Smooth muscle cell (in vitro differentiated cells): ENCODE measurements at regions not wholly inside any gene's neighbourhood (a gene's known extent, or its start where the extent isn't known, plus 50 kb on each side); places are given as distances from the start of the nearest gene placed in this dataset.
"Not testable (repeated sequence)": the region's sequence is repeated elsewhere in the genome, so short reads cannot be mapped to it uniquely, and the experiment has no call there.

Source experiments
- DNase-seq: peaks from one replicate; lab custom pipeline; 2025; ENCODE audit not compliant: unreplicated experiment; lab: John Stamatoyannopoulos, UW
- H2AFZ ChIP-seq: fragments of 200-600 bp; sonication (generic); 2 replicates; pipeline ENCODE4 v1.6.0; 2016; ENCODE audit warnings: antibody characterized with exemption, low read depth, mild to moderate bottlenecking
- H3F3A ChIP-seq: fragments of 200-600 bp; sonication (generic); 2 replicates; pipeline ENCODE4 v1.6.0; 2017; ENCODE audit warnings: antibody characterized with exemption, low read depth
- H3K27ac ChIP-seq: fragments of 200-600 bp; sonication (generic); 2 replicates; pipeline ENCODE4 v1.5.1; 2016; ENCODE audit warnings: low read depth, mild to moderate bottlenecking
- H3K27me3 ChIP-seq: fragments of 200-600 bp; sonication (generic); 2 replicates; pipeline ENCODE4 v1.6.1; 2016; ENCODE audit warnings: low read depth, mild to moderate bottlenecking
- H3K36me3 ChIP-seq: fragments of 200-600 bp; sonication (generic); 2 replicates; pipeline ENCODE4 v1.5.1; 2016; ENCODE audit warnings: low read depth
- H3K4me1 ChIP-seq: fragments of 200-600 bp; sonication (generic); 2 replicates; pipeline ENCODE4 v1.5.1; 2016; ENCODE audit warnings: low read depth
- H3K4me2 ChIP-seq: fragments of 200-600 bp; sonication (generic); 2 replicates; pipeline ENCODE4 v1.6.0; 2016; ENCODE audit warnings: mild to moderate bottlenecking
- H3K4me3 ChIP-seq: fragments of 200-600 bp; sonication (generic); 2 replicates; pipeline ENCODE4 v1.5.1; 2016; ENCODE audit warnings: mild to moderate bottlenecking
- H3K79me2 ChIP-seq: fragments of 200-600 bp; sonication (generic); 2 replicates; pipeline ENCODE4 v1.6.0; 2016; ENCODE audit warnings: low read depth, mild to moderate bottlenecking
- H3K9ac ChIP-seq: fragments of 200-600 bp; sonication (generic); 2 replicates; pipeline ENCODE4 v1.6.0; 2016; ENCODE audit warnings: low read depth
- H3K9me3 ChIP-seq: fragments of 200-600 bp; sonication (generic); replicated peaks from 2 replicates; pipeline ENCODE4 v1.5.1; 2016; ENCODE audit warnings: low read depth
- H4K20me1 ChIP-seq: fragments of 200-600 bp; sonication (generic); 2 replicates; pipeline ENCODE4 v1.6.0; 2016; ENCODE audit warnings: low read depth
- WGBS: methylation state at CpG from one replicate; pipeline ENCODE4 v1.1.7; 2016; ENCODE audit warnings: low lambda C conversion rate; 5-methylcytosine and 5-hydroxymethylcytosine counted together

DNA sequence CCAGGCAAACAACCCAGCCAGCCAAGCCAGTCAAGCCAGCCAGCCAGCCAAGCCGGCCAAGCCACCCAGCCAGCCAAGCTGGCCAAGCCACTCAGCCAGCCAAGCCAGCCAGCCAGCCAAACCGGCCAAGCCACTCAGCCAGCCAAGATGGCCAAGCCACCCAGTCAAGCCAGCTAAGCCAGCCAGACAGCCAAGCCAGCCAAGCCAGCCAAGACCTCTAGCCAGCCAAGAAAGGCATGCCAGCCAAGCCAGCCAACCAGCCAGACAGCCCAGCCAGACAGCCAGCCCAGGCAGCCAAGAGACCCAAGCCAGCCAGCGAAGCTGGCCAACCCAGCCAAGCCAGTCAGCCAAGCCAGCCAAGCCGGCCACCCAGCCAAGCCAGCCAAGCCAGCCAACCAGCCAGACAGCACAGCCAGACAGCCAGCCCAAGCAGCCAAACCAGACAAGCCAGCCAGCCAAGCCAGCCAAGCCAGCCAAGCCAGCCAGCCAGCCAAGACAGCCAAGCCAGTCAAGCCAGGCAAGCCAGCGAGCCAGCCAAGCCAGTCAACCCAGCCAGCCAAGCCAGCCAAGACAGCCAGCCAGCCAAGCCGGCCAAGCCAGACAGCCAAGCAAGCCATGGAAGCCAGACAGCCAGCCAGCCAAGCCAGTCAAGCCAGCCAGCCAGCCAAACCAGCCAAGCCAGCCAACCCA lies 1598.0 kb downstream of the RPIA start:
- not testable (repeated sequence) for H3K4me2 ChIP-seq, DNase-seq, H3K4me1 ChIP-seq, H3K36me3 ChIP-seq, H2AFZ ChIP-seq, H3F3A ChIP-seq, H3K79me2 ChIP-seq, H3K4me3 ChIP-seq, H3K27me3 ChIP-seq, H4K20me1 ChIP-seq, H3K9ac ChIP-seq, H3K27ac ChIP-seq, H3K9me3 ChIP-seq
- WGBS: 76% methylated on average over 6 of the region's 6 CpGs

DNA sequence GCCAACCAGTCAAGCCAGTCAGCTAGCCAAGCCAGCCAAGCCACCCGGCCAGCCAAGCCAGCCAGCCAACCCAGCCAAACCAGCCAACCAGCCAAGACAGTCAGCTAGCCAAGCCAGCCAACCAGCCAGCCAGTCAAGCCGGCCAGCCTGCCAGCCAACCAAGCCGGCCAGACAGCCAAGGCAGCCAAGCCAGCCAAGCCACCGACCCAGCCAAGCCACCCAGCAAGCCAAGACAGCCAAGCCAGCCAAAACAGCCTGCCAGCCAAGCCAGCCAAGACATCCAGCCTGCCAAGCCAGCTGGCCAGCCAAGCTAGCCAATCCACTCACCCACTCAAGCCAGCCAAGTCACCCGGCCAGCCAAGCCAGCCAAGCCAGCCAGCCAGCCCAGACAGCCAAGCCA lies 1599.2 kb downstream of the RPIA start:
- WGBS: 75% methylated on average over 4 of the region's 5 CpGs
- H2AFZ ChIP-seq, H4K20me1 ChIP-seq, H3K27me3 ChIP-seq, H3K4me1 ChIP-seq, H3K79me2 ChIP-seq, H3K36me3 ChIP-seq, H3K9ac ChIP-seq, H3K4me3 ChIP-seq, H3K4me2 ChIP-seq, H3K27ac ChIP-seq, H3F3A ChIP-seq, H3K9me3 ChIP-seq, DNase-seq: not testable (repeated sequence)

GRCh38 chr2:90291168-90291883 lies 1599.9 kb downstream of the RPIA start:
- not testable (repeated sequence) for H3F3A ChIP-seq, H2AFZ ChIP-seq, H3K9ac ChIP-seq, H3K4me1 ChIP-seq, H4K20me1 ChIP-seq, H3K4me2 ChIP-seq, H3K4me3 ChIP-seq, H3K9me3 ChIP-seq, DNase-seq, H3K36me3 ChIP-seq, H3K79me2 ChIP-seq, H3K27ac ChIP-seq, H3K27me3 ChIP-seq
- WGBS: 52% methylated on average over 5 of the region's 5 CpGs

DNA sequence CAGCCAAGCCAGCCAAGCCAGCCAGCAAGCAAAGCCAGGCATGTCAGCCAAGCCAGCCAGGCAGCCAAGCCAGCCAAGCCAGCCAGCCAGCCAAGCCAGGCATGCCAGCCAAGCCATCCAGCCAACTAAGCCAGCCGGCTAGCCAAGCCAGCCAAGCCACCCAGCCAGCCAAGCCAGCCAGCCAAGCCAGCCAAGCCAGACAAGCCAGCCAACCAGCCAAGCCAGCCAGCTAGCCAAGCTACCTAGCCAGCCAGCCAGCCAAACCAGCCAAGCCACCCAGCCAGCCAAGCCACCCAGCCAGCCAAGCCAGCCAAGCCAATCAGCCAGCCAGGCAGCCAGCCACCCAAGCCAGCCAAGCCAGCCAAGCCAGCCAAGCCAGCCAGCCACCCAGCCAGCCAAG lies 1600.5 kb downstream of the RPIA start:
- H3K36me3 ChIP-seq, H2AFZ ChIP-seq, H3K4me2 ChIP-seq, H3K27ac ChIP-seq, DNase-seq, H3K79me2 ChIP-seq, H3K27me3 ChIP-seq, H3K9me3 ChIP-seq, H4K20me1 ChIP-seq, H3K4me1 ChIP-seq, H3K9ac ChIP-seq, H3K4me3 ChIP-seq, H3F3A ChIP-seq: not testable (repeated sequence)
- 88% methylated on average over 1 of the region's 1 CpG for WGBS

DNA sequence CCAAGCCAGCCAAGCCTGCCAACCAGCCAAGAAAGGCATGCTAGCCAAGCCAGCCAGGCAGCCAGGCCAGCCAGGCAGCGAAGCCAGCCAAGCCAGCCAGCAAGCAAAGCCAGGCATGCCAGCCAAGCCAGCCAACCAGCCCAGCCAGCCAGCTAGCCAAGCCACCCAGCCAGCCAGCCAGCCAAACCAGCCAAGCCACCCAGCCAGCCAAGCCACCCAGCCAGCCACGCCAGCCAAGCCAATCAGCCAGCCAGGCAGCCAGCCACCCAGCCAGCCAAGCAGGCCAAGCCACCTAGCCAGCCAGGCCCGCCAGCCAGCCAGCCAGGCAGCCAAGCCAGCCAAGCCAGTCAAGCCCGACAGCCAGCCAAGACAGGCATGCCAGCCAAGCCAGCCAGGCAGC lies 1601.0 kb downstream of the RPIA start:
- WGBS: 76% methylated on average over 4 of the region's 4 CpGs
- DNase-seq, H3K9me3 ChIP-seq, H3K27me3 ChIP-seq, H3K4me1 ChIP-seq, H3K36me3 ChIP-seq, H3K9ac ChIP-seq, H3F3A ChIP-seq, H3K4me2 ChIP-seq, H3K27ac ChIP-seq, H4K20me1 ChIP-seq, H2AFZ ChIP-seq, H3K79me2 ChIP-seq, H3K4me3 ChIP-seq: not testable (repeated sequence)

DNA sequence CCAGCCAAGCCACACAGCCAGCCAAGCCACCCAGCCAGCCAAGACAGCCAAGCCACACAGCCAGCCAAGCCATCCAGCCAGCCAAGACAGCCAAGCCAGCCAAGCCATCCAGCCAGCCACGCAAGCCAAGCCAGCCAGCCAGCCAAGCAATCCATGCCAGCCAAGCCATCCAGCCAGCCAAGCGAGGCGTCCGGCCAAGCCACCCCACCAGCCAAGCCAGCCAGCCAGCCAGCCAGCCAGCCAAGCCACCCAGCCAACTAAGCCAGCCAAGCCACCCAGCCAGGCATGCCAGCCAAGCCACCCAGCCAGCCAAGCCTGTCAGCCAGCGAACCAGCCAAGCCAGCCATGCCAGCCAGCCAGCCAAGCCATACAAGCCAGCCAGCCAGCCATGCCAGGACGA lies 1601.8 kb downstream of the RPIA start:
- H3K36me3 ChIP-seq, H3K79me2 ChIP-seq, H3K4me2 ChIP-seq, H3K9ac ChIP-seq, H3K4me3 ChIP-seq, DNase-seq, H3F3A ChIP-seq, H3K4me1 ChIP-seq, H3K27ac ChIP-seq, H3K9me3 ChIP-seq, H2AFZ ChIP-seq, H3K27me3 ChIP-seq, H4K20me1 ChIP-seq: not testable (repeated sequence)
- 74% methylated on average over 6 of the region's 6 CpGs for WGBS

DNA sequence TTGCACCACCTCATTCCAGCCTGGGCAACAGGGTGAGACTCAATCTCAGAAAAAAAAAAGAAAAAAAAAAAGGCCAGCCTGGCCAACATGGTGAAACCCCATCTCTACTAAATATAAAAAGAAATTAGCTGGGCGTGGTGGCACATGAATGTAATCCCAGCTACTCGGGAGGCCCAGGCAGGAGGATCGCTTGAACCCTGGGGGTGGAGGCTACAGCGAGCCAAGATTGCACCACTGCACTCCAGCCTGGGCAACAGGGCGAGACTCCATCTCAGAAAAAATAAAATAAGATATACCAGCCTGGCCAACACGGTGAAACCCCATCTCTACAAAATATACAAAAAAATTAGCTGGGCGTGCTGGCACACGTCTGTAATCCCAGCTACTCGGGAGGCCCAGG lies 1602.3 kb downstream of the RPIA start:
- not testable (repeated sequence) for H3K4me1 ChIP-seq, H3K4me3 ChIP-seq, H4K20me1 ChIP-seq, H3K9me3 ChIP-seq, H3K27ac ChIP-seq, H2AFZ ChIP-seq, H3K27me3 ChIP-seq, DNase-seq, H3F3A ChIP-seq, H3K9ac ChIP-seq, H3K36me3 ChIP-seq, H3K4me2 ChIP-seq, H3K79me2 ChIP-seq
- 90% methylated on average over 9 of the region's 9 CpGs for WGBS

DNA sequence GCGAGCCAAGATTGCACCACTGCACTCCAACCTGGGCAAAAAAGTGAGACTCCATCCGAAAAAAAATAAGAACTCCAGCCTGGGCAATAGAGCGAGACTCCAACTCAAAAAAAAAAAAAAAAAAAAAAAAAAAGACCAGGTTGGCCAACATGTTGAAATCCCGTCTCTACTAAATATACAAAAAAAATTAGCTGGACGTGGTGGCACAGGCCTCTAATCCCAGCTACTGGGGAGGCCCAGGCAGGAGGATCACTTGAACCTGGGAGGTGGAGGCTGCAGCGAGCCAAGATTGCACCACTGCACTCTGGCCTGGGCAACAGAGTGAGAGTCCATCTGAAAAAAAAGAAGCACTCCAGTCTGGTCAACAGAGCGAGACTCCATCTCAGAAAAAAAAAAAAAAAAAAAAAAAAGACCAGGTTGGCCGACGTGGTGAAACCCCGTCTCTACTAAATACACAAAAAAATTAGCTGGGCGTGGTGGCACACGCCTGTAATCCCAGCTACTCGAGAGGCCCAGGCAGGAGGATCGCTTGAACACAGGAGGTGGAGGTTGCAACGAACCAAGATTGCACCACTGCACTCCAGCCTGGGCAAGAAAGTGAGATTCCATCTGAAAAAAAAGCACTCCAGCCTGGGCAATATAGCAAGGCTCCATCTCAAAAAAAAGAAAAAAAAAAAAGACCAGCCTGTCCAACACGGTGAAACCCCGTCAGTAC lies 1603.7 kb downstream of the RPIA start:
- H3K4me1 ChIP-seq, H2AFZ ChIP-seq, H3K9me3 ChIP-seq, DNase-seq, H3K27ac ChIP-seq, H3K79me2 ChIP-seq, H4K20me1 ChIP-seq, H3K4me2 ChIP-seq, H3K4me3 ChIP-seq, H3F3A ChIP-seq, H3K36me3 ChIP-seq, H3K9ac ChIP-seq, H3K27me3 ChIP-seq: not testable (repeated sequence)
- 86% methylated on average over 15 of the region's 17 CpGs for WGBS
